Left colon (tissue), 2 donors: ENCODE measurements at regions not wholly inside any gene's neighbourhood (a gene's known extent, or its start where the extent isn't known, plus 50 kb on each side); places are given as distances from the start of the nearest gene placed in this dataset.
"Not testable (repeated sequence)": the region's sequence is repeated elsewhere in the genome, so short reads cannot be mapped to it uniquely, and the experiment has no call there.

Experiments used
- ATAC-seq: fragments of 200-7000 bp; cut with Tn5 transposase; one replicate; pipeline ENCODE4 v1.9.1; 2020; ENCODE audit warnings: mild to moderate bottlenecking, moderate library complexity
- DNase-seq, 2 donors: peaks; one replicate each; pipeline ENCODE4 v3.0.0-alpha.2; 2020
- intact Hi-C, 2 donors: fragments of 100-400 bp; cut with DNase I in 1 of 2; cut with micrococcal nuclease in 1 of 2; formaldehyde crosslinking; loops; one replicate each; pipeline versions ENCODE4 v1.11.2 to v1.14.0; 2022; cut with DNase I, micrococcal nuclease
- donor health status: DM: no; HTN: no; CAD: no.
- donor health status: DM: yes; HTN: yes; CAD: no.

- ATAC-seq (no peak), DNase-seq (no peak)
- intact Hi-C loops = no loop called here
These were observed 1118.7 kb downstream of the SUCLG1 start for GRCh38 chr2:83340424-83340823.

GRCh38 chr2:83339942-83340341 is 1119.1 kb downstream of the SUCLG1 start:
- ATAC-seq, intact Hi-C loops: not testable (repeated sequence)
- peak in 1 of 2 donors; percentile 2 for DNase-seq

- ATAC-seq = no peak
- intact Hi-C loops = no loop called here
These were observed 1127.3 kb downstream of the SUCLG1 start for GRCh38 chr2:83331810-83332209.

GRCh38 chr2:83323038-83323437 is 1136.0 kb downstream of the SUCLG1 start:
- ATAC-seq (no peak), DNase-seq (no peak)
- intact Hi-C loops = no loop called here

More at GRCh38 chr2:83331810-83332209, 1127.3 kb downstream of the SUCLG1 start:
- DNase-seq = no peak

- ATAC-seq = no peak
- intact Hi-C loops = no loop called here
- DNase-seq = no peak
These were observed 1139.0 kb downstream of the SUCLG1 start for GRCh38 chr2:83320053-83320452.

- ATAC-seq = no peak
- intact Hi-C loops = no loop called here
- DNase-seq = no peak
These were observed 1153.2 kb downstream of the SUCLG1 start for GRCh38 chr2:83305758-83306378.

- intact Hi-C loops = no loop called here
- ATAC-seq = no peak
- no peak for DNase-seq
These were observed 1168.0 kb downstream of the SUCLG1 start for GRCh38 chr2:83291083-83291482.

- no peak for DNase-seq
- intact Hi-C loops = no loop called here
- ATAC-seq = no peak
These were observed 1176.2 kb downstream of the SUCLG1 start for GRCh38 chr2:83282841-83283240.

GRCh38 chr2:83282043-83282795 is 1176.9 kb downstream of the SUCLG1 start:
- DNase-seq (no peak), ATAC-seq (no peak)
- intact Hi-C loops = no loop called here

GRCh38 chr2:83280391-83280790 is 1178.7 kb downstream of the SUCLG1 start:
- ATAC-seq = no peak
- intact Hi-C loops = no loop called here
- DNase-seq = no peak

- intact Hi-C loops = no loop called here
- ATAC-seq = no peak
- DNase-seq = no peak
These were observed 1185.8 kb downstream of the SUCLG1 start for GRCh38 chr2:83273322-83273721.

- intact Hi-C loops = no loop called here
- no peak for ATAC-seq
- no peak for DNase-seq
These were observed 1197.4 kb downstream of the SUCLG1 start for GRCh38 chr2:83261591-83262136.

- ATAC-seq (no peak), DNase-seq (no peak)
- intact Hi-C loops = no loop called here
These were observed 1205.2 kb downstream of the SUCLG1 start for GRCh38 chr2:83253848-83254247.

GRCh38 chr2:83251321-83251872 is 1207.7 kb downstream of the SUCLG1 start:
- no peak for DNase-seq
- no peak for ATAC-seq
- intact Hi-C loops = no loop called here

- intact Hi-C loops, ATAC-seq, DNase-seq: not testable (repeated sequence)
These were observed 1213.1 kb downstream of the SUCLG1 start for GRCh38 chr2:83245806-83246537.

GRCh38 chr2:83240611-83241010 is 1218.5 kb downstream of the SUCLG1 start:
- ATAC-seq = no peak
- intact Hi-C loops = no loop called here
- DNase-seq = no peak

GRCh38 chr2:83238111-83238510 is 1221.0 kb downstream of the SUCLG1 start:
- ATAC-seq (no peak), DNase-seq (no peak)
- intact Hi-C loops = no loop called here

- DNase-seq (no peak), ATAC-seq (no peak)
- intact Hi-C loops = no loop called here
These were observed 1224.8 kb downstream of the SUCLG1 start for GRCh38 chr2:83234246-83234645.

- ATAC-seq (no peak), DNase-seq (no peak)
- intact Hi-C loops = no loop called here
These were observed 1225.3 kb downstream of the SUCLG1 start for GRCh38 chr2:83233781-83234180.
